SKM-1 treated with dmso at 0.1 percent for 144 hours (cell line): ENCODE measurements at regions not wholly inside any gene's neighbourhood (a gene's known extent, or its start where the extent isn't known, plus 50 kb on each side); places are given as distances from the start of the nearest gene placed in this dataset.

Experiments
- DNase-seq: peaks from one replicate; lab custom pipeline; 2025; ENCODE audit not compliant: unreplicated experiment; lab: John Stamatoyannopoulos, UW

DNA sequence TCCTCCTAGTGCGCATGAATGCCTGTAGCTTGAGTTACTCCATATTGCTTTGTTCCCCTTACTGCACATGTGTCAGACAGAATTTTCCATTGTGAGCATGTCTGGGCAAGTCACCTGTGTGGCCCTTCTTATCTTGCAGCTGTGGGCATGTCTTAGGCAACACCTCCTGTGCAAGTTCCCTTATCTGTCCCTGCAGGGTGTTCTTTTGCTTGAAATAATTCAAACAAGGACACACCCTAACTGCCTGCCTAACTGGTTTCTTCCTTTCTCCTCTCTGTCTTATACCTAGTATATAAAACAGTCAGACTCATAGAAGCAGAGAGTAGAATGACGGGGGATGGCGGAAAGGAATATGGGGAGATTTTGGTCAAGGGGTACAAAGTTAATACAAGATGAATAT, 421.1 kb upstream of the SORCS1 start:
- DNase-seq: no peak

DNA sequence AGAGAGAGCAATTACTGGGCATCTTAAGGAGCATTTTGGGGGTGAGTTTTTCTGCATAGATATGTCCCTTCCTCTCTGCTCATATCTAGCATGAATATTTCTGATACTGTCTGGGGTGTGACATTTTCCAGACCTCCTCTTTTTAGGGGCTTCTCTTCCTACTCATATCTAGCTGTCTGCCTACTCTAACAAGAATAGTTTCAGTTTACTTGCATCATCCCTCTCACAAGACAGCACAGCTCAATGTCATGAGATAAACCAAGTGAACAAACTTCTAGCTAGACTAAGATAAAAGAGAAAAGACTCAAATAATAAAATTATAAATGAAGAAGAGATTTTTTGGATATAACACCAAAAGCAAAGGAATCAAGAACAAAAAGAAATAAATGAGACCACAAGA, 419.5 kb upstream of the SORCS1 start:
- no peak for DNase-seq

DNA sequence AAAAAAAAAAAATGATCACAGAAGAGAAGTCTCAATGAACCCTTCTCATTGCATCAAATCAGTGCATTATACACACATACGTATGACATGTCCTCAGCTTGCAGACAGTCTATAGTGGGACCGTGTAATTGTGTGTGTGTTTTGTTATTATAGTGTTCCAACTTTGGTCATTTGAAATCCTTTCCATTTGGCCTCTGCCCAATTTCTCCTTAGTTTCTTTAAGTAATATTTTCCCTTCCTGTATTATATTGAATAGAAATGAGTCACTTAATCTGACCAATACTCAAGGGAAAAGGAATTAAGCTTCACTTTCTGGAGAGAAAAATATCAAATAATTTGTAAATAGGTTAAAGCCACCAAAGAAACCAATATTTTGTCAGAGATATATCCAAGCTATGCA, 415.5 kb upstream of the SORCS1 start:
- no peak for DNase-seq

DNA sequence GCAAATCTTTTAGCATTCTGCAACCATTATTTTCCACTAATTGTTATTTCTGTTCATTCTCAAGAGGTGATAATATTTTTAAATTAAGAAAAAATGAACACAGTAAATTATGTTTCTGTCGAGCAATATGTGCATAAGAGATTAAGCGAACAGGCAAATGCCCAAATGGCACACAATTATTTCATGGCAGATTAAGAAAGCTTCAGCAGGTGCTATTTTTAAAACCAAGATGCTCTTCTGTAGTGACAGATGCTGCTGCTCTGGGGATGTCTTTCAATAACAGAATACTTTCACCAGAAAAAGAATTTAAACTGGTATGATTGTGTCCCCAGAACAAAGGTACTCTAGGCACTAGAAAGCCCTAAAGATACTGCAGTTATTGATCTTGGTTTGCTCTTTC, 412.7 kb upstream of the SORCS1 start:
- no peak for DNase-seq

DNA sequence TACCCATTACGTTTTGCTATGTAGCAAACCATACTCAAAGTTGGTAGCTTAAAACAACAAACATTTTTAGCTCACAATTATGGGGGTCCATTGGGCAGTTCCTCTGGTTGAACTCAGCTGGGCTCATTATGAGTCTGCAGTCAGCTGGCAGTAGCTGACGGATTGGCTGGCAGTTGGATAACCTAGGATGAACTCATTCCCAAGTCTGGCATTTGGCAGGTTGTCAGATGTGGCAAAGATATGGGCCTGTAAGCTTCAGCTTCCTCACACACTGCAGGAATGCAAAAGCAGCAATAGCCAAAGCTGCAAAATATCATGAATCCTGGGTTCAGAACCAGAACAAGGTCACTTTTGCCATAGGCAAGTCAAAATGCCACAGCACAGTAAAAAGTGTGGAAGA, 412.2 kb upstream of the SORCS1 start:
- no peak for DNase-seq

DNA sequence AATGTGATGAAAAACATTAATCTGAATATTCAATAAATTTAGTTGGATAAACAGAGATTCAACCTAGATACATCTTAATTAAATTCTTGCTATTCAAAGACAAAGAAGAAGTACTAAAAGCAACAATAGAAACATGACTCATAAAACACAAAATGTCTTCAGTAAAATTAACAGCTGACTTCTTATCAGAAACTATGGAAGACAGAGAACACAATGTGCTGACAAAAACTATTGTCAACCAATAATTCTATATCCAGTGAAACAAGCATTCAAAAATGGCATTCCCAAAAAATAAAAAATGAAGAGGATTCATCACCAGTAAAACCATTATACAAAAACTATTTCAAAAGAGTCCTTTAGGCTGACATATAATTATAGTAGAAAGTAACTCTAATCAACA, 400.5 kb upstream of the SORCS1 start:
- DNase-seq: no peak

DNA sequence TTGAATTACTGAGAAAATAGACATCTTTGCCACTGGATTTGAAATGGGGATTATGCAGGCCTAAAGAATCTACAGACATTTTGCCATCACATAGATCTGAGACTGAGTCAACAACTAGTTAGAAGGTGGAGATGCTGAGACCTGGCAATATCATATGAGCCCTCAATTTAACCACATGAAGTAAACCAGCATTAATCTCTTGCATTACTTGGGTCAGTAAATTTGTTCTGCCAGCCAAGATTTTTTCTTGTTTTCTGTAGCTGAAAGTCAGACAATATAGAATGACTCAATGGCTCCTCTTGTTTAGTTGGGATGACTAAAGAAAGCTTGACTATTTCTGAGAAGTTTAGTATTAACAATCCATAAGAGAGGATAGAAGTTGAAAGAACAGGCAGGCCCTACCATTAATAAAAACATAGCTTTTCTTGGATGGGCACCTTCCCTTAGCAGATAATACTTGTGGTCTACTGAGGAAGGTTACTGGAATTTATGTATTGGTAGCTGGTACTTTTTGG, 396.7 kb upstream of the SORCS1 start:
- DNase-seq: no peak

DNA sequence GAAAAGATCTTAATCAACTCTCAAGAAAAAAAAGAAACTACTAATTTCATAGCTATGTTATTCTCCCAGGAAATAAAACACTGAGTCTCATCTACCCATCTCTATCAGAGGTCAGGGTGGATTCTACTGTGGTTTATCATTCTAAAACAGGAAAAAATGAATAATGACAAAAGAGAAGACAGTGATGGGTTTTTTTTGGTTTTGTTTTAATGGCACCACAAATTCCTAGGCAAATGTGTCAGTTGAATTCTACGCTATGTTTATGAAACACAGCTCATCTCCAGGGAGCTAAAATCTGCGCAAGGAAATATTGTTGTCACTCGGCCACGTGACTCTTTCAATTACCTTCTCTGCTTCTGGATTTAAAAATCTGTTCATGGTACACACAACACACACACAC, 393.4 kb upstream of the SORCS1 start:
- no peak for DNase-seq

DNA sequence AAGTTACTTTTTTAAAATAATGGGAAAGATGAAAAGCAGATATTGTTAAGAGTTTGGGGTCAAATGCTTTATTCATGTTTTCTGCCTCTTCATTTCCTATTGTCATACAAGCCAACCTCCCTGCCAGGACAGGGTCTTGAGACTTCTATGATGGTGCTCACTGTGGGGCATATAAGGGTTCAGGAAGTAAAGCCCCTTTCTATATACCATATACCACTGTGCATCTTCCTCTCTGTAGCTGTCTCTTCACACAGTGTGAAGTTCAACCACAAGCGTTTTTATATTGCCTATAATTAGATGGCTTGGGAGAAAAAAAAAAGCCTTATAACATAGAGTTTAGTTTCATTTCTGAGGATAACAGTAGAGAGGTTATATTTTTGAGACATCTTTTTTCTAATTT, 389.8 kb upstream of the SORCS1 start:
- DNase-seq: no peak

DNA sequence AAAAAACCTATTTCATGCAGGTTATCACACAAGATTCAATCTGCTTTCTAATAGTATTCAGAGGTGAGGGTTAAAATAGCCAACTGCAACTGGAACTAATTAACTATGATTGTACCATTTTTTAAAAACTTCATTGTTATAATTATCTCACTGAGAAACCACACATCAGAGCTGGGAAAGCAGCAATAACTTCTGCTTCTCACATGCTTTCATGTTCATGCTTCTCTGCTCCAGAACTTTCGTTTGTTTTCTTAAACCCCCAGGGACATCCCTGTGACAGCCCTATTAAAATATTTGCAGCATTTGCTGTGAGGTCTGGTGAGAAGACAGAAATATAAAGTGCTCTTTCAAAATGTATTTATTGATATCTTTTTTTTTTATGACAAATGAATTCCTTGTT, 389.0 kb upstream of the SORCS1 start:
- no peak for DNase-seq

DNA sequence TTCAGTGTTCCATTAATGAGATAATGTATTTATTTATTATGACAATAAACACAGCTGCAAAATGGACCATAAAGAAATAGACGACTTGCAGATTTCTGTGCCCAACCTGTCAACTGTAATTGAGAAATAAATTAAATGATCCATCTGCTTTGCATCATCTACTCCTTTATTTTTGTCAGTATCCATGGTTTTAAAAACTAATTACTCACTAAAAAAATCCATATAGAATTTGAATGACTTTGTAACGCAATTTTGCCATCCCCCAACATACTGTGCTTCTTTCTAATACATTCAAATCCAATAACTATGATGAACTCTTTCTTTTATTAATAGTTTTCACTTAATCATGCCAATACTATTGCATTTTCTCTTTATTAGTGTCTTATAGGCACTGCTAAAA, 388.5 kb upstream of the SORCS1 start:
- DNase-seq: no peak

DNA sequence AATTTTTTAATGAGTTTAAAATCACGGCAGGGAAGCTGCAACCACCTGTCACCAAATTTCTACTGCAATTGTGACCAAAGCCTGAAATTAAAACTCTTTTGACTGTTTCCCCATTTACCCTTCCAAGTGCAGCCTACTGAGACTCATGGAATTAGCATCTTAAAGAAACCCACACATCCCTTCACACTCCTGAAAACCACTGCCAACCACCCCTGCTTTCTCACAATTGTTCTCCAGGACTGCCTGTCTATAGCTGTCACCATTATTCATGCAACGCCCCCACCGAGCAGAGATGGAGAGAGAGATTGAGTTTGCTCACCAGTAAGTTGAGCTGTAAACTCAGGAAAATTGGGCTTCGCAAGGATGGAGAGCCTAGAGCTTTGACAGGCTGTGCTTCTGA, 383.8 kb upstream of the SORCS1 start:
- no peak for DNase-seq

DNA sequence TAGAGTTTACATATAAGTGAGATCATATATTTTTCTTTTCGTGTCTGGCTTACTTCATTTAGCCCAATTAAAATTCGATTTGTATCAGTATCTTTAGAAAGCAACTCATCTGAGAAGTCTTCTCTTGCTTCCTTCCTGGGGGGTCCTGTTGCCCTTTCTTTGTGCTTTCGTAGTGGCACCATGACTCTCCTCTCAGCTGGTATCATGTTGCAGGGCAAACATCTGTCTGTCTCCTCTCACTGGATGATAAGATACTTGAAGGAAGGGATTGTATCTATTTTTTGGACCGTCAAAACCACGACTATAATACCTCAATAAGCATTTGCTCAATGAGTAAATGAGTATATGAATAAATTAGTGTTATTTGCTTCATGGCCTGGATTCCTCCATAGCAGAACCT, 382.5 kb upstream of the SORCS1 start:
- no peak for DNase-seq

DNA sequence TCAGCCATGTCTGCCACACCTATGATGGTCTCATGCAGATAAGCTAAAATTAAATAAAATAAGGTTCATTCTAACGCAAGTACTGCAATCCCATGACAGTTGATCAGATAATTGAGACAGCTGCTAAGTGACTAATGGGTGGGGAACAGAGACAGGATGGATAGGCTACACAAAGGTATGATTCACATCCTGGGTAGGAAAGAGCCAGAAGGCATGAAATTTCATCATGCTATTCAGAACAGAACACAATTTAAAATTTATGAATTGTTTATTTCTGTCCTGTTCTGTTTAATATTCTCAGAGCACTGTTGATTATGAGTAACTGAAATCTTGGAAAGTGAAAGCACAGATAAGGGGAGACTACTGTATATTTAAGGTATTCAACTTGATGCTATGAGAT, 381.8 kb upstream of the SORCS1 start:
- no peak for DNase-seq

DNA sequence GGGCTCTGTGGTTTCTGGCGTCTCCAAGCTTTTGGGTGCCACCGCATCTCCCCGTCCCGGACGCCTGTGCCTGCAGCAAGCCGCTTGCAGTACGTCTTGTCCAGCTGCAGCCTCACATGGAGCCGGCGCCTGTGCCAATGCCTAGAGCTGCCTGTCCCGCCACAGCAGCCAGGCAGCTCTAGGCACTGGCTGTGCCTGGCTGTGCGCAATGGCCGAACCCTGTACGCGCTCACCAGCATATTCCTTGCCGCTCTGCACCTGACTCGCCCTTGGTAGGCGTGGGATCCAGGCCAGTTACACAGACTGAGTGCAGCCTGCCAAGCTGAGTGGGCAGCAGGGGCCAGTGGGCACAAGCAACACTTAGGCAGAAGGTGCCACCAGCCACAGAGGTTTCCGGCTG, 381.2 kb upstream of the SORCS1 start:
- DNase-seq: no peak

DNA sequence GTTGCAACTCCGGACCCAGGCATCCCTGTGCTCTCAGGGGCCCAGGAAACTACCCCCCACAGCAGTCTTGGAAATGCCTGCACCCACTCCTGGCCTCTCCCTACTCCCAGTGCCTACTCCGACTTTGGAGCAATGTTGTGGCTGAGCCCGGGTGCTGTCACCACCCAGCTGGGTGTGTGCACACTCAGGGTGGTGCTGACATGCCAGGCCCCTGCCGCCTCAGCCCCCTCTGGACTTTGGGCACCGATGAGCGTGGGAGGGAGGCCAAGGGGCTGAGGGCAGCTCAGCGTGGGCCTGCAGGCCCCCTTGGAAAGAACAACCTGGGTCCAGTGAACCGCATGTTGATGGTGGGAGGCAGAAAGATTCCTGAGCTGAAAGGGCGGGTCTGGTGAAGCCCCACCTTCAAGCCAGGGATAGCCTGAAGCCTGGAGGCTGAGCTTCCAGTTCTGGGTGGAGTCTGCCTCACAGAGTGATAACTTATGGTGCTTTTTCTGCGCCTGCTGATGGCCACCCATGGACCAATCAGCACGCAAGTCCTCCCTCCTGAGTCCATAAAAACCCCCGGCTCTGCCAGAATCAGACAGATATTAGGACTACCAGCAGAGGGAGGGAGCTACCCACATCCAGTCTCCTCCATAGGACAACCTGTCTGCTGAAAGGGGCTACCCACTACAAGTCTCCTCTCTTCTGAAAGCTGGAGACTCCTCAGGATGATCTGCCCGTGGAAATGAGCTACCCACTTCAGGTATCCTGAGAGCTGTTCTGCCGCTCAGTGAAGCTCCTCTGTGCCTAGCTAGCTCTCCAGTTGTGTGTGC, 380.4 kb upstream of the SORCS1 start:
- DNase-seq: no peak

DNA sequence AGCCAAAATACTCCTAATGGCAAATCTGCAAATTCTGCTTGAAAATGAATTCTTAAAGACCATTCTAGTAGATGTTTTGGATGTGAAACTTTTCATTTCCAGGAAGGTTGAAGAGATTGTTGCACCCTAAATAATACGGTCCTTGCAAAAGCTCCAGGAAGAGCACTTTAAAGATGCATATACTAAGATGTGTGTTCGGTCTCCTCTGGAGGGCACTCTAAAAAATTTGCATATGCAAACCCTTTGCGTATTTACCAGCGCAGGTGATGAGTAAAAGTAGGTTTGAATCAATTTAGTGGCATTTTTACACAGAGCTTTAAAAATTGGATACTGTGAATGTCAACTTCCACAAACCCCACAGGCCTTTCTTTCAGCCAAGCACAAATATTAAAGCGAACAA, 378.1 kb upstream of the SORCS1 start:
- DNase-seq: no peak

DNA sequence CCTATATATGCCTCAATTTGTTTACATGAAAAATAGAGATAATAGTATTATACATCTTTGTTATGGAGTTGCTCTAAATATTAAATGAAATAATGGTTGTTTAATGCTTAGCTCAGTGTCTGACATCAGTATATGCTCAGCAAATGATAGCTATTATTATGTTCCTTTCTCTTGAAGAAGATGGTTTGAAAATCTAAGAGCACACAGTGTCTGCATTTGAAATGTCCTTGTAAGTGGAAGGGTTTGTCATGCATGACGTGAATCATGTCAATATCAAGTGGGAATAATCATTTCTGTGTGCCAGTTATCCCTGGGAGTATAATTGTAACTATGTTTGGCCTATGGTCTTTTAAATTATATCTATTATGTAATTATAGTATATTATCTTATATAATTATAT, 377.5 kb upstream of the SORCS1 start:
- no peak for DNase-seq

DNA sequence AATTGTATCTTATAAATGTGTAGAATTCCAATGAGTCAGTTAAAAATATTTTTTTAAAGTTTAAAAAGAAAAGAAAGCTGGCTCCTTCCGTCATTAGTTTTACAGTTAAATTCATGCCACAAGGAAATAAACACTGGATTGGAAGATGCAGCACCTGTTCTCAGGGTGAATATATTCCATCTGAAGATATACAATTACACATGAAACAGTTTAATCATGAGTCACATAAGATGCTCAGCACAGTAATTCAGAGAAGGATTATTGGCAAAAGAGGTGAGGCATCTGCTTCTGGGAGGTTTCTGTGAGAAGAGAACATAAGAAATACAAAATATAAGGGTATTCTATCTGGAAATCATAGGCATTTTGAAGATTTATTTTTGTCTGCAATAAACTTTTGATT, 376.5 kb upstream of the SORCS1 start:
- no peak for DNase-seq

DNA sequence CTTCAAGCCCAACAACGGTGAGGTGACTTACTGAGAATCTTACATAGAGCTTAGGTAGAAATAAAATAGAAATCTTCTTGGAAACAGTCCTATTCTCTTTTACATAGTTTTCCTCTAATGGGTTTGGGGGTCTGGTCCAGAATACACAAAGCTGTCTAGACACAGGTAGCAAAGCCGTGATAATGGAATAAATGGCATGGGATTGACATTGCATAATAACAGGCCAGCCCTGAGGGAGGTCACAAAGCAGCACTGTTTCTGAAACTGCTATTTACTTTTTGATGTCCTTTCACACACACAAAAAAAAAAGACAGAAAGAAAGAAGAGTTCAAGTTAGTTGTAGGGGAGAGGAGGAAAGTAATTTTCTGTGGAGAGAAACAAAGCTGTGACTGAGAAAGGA, 364.8 kb upstream of the SORCS1 start:
- no peak for DNase-seq

DNA sequence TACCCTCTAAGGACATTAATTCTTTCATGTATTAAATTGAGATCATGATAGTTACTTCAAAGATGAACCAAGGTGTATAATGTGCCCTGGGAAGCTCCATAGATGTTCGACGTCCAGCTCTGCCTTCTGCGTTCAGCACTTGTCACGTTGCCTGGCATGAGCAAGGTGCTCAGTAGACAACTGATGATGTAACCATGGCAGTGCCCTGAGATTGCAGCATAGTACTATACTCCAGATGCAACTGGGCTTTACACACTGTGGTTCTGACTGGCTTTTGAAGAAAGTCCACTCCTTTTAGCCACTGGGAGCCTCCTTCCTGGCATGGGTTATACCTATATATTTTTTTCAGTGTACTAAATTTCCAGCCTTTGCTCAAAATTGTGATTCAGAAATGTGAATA, 355.8 kb upstream of the SORCS1 start:
- no peak for DNase-seq

DNA sequence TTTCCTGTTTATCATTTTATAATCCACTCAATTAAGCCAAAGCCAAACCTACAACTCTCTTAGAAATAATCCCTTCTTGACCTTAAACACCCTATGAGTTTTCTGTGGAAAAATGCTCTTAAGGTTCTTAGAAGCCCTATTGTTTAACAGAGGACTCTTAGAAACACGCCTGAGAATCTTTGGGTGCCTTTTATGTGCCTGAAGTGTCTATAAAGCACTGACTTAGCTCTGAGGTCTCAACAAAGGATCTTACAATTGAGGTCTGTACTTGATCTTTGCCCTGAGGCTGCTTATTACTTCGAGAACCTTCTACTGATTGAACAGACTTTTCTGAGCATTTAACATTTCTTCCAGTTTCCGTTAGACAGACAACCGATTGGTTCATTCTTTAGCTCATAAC, 353.3 kb upstream of the SORCS1 start:
- DNase-seq: no peak

DNA sequence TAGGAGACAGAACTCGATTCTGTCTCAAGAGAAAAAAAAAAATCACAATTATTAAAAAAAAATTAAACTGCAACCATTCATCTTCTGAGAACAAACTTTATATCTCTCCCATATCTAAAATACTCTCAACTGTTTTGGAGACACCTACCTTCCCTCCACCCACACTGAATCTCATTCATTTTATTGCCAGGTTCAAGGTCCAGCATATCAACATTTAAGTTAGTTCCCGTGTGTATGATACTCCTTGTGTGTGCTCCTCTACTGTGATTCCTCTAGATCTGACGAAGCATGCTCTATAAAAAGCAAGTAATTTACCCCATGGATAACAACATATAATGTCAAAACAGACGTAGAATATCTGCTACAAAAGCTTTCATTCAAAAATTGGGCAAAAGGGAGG, 351.8 kb upstream of the SORCS1 start:
- no peak for DNase-seq
